ENCODE measurements at regions not wholly inside any gene's neighbourhood (a gene's known extent, or its start where the extent isn't known, plus 50 kb on each side); places are given as distances from the start of the nearest gene placed in this dataset.

GRCh38 chr10:4006051-4006450, 221.0 kb upstream of the KLF6 start:
- DNase-seq, result no peak

DNA sequence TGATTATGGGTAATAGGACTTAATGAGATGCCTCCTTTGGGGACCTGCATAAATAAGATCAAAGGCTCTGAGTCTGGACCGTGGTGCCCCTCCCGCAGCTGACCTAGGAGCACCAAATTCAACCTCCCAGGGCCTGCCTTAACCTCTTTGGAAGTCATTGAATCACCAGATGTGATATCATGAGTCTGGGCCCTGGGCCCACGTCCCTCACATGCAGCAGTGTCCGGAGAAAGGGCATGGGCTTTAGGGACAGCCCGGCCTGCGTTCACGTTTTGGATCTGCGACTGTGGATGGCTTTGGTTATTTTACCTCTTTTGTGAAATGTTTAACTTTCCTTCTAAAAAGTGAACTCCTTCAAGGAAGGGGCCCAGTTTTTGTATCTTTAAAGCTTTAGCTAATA, 220.0 kb upstream of the KLF6 start:
- DNase-seq, result no peak

- DNase-seq, result no peak
These were observed 219.1 kb upstream of the KLF6 start for GRCh38 chr10:4004144-4004543.

DNA sequence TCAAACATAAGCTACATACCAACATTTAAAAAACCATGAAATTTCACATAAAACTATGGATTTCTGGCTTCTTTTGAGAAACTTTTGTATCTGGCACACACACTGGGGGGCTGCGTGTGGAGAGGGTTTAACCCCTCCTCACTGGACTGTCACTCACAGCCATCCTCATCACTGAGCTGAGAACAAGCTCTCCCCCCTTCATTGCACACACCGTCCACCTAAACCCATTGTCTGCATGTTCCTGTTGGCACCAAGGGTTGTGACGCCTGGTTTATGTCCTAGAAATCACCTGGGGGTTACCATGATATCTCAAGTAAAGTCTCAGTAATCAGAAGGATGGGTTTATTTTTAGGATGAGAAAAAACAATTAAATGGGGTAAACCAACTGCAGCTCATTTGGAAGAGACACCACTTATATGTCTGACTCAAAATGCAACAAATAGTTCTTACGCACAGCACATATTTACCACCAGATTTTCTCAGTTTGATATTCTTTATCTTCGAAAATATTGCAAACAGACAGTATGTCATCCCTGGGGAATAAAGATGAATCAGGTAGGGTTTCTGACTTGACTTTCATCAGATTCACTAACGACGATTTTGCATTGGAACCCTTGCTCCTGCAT, 218.5 kb upstream of the KLF6 start:
- DNase-seq, result no peak

- DNase-seq, result no peak
These were observed 216.8 kb upstream of the KLF6 start for GRCh38 chr10:4001811-4002210.

DNA sequence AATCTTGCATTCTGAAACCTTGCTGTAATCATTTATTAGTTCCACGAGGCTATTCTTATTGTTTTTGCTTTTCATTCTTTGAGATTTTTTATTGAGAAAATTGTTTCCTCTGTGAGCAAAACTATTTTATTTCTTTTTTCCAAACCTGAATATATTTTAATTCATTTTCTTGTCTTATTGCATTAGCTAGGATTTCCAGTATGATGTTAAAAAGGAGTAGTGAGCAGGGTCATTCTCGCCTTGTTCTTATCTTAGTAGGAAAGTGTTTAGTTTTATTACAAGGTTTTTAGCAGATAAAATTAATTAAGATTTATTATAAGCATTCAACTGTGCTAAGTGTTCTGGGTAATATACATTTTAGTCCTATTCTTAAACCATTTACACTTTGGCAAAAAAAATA, 214.6 kb upstream of the KLF6 start:
- no peak for DNase-seq

GRCh38 chr10:3996697-3997096, 211.7 kb upstream of the KLF6 start:
- no peak for DNase-seq

DNA sequence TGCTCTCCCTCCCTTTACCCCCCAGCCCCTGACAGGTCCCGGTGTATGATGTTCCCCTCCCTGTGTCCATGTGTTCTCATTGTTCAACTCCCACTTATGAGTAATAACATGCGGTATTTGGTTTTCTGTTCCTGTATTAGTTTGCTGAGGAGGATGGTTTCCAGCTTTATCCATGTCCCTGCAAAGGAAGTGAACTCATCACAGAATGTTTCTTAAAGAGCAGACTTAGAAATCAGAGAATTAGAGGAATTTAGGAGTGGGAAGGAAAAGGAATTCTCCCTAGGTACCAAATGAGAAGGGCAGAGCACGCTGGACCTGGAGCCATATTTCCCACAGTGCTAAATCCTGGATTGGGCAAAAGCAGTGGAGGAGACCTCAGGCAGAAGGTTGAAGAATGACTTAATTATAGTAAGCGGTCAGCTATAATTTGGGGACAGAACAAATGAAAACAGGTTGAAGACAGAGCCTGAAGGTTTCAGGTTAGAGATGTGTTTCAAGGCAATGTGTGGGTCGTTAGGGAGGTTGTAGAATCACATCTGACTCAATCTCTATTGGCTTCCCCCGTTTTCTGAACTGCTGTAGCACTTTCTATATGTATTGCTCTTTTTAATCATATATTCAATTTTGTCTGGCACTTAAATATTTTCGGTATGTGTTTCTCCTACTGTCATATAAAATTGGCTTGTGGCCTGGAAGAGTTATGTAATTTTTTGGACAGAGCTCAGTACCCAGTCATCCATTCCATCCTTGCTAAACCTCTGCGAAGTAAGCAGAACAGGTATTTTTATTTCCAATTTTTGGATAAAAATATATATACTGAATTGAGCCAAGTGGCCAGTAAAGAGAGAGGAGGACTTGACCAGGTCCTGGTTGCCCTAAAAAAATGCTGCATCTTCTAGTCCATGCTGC, 210.5 kb upstream of the KLF6 start:
- DNase-seq, result no peak

- DNase-seq, result no peak
These were observed 207.6 kb upstream of the KLF6 start for GRCh38 chr10:3992382-3993178.

DNA sequence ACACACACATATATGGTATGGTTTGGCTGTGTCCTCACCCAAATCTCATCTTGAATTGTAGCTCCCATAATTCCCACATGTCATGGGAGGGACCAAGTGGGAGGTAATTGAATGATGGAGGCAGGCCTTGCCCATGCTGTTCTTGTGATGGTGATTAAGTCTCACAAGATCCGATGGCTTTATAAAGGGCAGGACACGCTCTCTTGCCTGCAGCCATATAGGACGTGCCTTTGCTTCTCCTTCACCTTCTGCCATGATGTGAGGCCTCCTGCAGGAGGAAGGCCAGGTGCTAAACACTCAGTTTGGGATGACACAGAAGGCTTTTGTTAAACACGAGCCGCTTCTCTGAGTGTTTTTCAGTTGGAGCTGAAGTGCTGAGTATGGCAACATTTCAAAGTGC, 205.3 kb upstream of the KLF6 start:
- DNase-seq, result no peak

GRCh38 chr10:3987143-3987974, 202.3 kb upstream of the KLF6 start:
- no peak for DNase-seq

DNA sequence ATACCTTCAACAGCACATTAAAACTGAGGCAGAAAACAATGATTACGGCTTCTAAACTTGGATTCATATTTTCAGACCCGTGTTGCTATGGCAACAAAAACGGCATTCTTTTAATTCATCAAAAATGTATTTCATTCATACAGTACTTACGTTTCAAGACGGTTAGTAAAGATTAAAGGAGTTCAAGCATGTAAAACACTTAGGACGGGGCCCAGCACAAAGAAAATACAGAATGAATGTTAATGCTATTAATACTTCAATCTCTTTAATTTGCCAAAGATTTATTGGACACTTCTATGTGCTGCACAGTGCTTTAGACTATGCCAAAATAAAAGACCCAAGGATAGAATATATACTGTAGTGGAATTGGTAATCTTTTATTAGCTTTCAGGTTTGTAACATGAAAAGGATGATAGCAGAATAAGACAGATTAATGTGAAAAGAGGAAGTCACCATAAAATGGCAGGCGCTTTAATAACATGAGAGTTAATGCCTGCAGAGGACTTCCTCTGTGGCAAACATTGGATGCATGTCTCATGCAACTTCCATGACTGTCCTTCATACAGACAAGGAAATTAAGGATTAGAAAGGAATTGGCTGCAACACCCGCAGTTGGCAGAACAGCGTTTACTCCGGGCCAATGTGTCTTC, 201.6 kb upstream of the KLF6 start:
- DNase-seq, result no peak

GRCh38 chr10:3982746-3983442, 197.9 kb upstream of the KLF6 start:
- no peak for DNase-seq

DNA sequence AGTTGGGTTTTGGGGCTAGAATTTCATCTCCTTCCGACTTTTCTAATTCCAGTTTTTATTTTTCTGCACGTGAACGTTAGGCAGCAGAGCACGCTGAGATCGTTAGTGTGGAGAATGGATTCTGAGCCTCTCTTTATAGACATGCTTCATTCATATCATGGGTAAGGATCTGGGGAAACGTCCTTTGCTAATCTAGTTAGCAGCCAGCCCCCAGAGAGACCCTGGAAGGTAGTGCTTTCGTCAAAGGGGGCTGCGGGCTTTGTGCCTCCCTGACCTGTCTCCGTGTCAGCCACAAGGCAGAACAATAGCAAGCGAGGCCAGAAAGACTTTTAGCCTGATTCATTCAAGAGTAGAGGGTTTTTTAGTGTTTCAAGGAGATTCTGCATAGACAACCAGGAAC, 196.3 kb upstream of the KLF6 start:
- DNase-seq, result no peak

GRCh38 chr10:3980660-3981059, 195.7 kb upstream of the KLF6 start:
- DNase-seq, result no peak

GRCh38 chr10:3980144-3980543, 195.1 kb upstream of the KLF6 start:
- DNase-seq, result no peak

- no peak for DNase-seq
These were observed 193.8 kb upstream of the KLF6 start for GRCh38 chr10:3978761-3979160.

DNA sequence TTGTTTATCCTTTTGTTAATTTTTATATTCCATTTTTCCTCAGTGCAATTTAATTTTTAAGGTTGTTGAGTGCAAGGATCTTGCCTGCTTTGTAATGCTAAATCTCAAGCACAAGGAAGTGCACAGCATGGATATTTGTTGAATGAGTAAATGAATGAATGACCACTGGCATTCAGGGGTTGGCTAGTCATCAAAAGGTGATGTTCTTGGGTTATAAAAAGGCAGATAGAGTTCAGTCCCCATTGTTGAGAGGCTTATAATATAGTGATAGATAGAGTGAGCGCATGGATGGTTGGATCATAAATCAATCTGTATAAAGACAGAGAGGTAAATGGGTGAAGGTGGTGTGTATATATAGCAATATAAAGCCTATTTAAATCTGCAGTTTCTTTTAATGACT, 193.2 kb upstream of the KLF6 start:
- no peak for DNase-seq

GRCh38 chr10:3977761-3978160, 192.8 kb upstream of the KLF6 start:
- no peak for DNase-seq

DNA sequence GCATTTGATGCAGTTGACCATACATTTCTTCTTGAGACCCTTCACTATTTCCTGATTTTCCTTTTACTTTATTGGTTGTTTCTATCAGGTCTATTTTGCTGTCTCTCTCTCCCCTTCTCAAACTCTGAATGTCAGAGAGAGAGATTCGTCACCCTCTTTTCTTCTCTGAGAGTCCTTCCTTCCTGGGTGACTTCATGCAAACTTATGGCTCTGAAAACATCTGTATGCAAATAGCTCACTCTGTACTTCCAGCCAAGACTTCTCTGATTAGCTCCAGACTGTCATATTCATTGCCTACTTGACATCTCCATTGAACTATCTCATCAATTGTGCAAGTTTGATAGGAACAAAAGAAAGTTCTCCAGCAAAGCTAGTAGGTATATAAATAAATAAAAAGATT, 191.7 kb upstream of the KLF6 start:
- no peak for DNase-seq

GRCh38 chr10:3976171-3976570, 191.2 kb upstream of the KLF6 start:
- DNase-seq, result no peak

DNA sequence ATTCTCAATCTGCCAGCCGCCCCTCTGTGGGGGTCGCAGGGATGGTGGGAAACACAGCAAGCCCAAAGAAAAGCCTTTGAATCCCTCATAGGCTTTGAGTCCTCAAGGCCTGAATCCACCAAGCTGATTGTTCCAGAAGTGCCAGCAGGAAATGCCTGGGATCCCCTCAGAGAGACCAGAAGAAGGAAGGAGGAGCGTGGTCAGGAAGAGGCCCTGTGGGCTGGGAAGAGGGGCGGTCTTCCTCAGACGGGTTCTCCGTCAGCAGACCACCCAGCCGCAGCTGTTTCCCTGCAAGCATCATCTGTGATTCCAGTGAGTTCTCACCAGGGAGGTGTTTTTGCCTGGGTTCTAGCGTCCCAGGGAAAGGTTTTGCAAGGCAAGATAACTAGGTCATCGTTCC, 190.0 kb upstream of the KLF6 start:
- DNase-seq, result peak; percentile 63

Data from femur (tissue), 1 donor.